ENCODE measurements at regions not wholly inside any gene's neighbourhood (a gene's known extent, or its start where the extent isn't known, plus 50 kb on each side); places are given as distances from the start of the nearest gene placed in this dataset.
"Not testable (repeated sequence)": the region's sequence is repeated elsewhere in the genome, so short reads cannot be mapped to it uniquely, and the experiment has no call there.

GRCh38 chr4:178966644-178967043 is 1524.4 kb upstream of the AGA start:
- no peak for DNase-seq (ENCODE audit: low read depth)

GRCh38 chr4:178970433-178971140 is 1528.3 kb upstream of the AGA start:
- no peak for DNase-seq (ENCODE audit: low read depth)

GRCh38 chr4:178976861-178977260 is 1534.6 kb upstream of the AGA start:
- DNase-seq (ENCODE audit: low read depth) = no peak

DNA sequence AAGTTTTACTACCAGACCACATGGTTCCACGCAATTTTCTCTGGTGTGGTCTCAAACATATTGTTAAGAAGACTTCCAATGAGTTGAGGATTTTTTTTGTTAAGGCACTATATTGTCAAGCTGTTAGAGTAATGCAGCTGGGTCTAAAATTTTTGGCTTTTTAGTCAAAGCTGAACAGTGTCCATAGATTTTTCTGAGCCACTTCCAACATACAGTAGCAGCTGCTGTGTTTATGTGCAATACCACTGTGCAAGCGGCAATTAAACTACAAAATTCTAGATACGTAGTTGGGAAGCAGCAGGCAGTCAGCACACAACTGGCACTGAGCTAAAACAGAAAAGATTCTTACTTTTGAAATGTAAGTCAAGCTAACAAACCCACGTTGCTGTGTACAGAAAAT is 1551.1 kb upstream of the AGA start:
- DNase-seq (ENCODE audit: low read depth) = no peak

GRCh38 chr4:179001918-179002317 is 1559.7 kb upstream of the AGA start:
- DNase-seq (ENCODE audit: low read depth) = no peak

DNA sequence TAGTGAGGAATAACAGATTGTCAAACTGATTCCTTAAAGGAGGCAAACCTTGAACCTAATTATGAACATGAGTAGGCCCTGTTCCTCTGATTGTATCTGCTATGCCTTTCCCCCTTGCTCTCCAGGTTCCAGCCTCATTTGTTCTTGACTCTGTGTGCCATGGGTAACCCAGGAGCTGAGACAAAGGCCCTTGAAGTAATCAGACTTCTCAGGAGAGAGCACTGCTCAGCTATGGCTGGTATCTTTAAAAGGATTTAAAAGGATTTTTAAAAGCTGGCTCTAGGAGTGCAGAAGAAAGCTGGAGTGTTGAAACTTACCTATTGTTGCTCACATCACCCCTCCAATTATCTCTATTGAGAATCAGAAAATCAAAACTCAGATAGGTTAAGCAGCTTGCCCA is 1565.5 kb upstream of the AGA start:
- no peak for DNase-seq (ENCODE audit: low read depth)

DNA sequence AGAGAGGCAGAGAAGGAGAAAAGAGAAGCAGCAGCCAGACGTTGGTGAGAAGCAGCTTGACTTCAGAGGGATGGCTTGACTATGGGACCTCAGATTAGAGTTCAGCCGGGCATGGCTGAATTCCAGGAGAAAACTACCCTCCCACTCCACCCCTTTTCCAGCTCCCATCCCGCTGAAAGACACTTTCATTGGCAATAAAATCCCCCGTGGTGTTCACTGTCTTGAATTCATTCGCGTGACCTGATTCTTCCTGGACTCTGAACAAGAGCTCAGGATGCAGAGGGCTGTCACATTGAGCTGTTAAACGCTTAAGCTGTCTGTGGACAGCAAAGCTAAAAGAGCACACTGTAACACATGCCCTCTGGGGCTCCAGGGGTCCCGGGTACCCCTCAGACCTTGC is 1575.3 kb upstream of the AGA start:
- no peak for DNase-seq (ENCODE audit: low read depth)

DNA sequence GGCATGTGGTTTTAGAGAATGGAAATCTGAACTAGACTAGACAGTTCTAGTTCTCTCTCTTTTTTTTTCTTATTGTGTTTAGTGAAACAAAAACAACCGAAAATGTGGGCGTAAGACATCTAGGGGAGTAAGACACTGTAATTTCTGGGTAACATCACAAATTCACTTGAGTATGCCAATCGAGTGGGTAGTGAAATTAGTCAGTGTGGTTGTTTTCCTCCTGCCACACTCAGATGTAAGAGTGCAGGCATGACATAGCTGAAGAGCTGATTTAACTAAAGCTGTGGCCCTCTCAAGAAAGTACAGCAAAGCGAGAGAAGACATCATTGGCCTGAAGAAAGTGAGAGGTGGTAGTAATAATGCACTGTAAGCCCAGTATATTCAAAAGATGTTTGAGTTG is 1585.3 kb upstream of the AGA start:
- no peak for DNase-seq (ENCODE audit: low read depth)

GRCh38 chr4:179028321-179028720 is 1586.1 kb upstream of the AGA start:
- no peak for DNase-seq (ENCODE audit: low read depth)

GRCh38 chr4:179029683-179030082 is 1587.4 kb upstream of the AGA start:
- DNase-seq (ENCODE audit: low read depth) = no peak

DNA sequence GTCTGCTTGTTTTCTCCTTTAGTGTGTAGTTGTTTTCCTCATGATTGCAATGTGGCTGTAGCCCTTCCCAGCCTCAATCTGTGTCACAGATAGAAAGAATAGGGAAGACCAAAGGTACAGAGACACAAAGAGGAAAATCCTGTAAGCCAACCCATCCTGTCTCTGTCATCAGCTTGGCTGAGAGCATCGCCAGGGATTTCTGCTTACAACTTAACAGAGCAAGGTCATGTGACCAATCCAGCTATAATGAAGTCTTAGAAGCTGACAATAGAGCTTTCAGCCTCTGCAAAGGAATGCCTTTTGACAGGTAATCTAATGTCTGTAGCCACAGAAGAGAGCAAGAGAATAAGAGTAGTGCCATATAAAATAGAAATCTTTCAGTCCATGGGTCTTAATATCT is 1598.0 kb upstream of the AGA start:
- no peak for DNase-seq (ENCODE audit: low read depth)

- no peak for DNase-seq (ENCODE audit: low read depth)
Observed at GRCh38 chr4:179048839-179049453, 1606.7 kb upstream of the AGA start.

GRCh38 chr4:179051206-179051605 is 1609.0 kb upstream of the AGA start:
- DNase-seq (ENCODE audit: low read depth) = no peak

GRCh38 chr4:179059396-179059795 is 1617.2 kb upstream of the AGA start:
- no peak for DNase-seq (ENCODE audit: low read depth)

DNA sequence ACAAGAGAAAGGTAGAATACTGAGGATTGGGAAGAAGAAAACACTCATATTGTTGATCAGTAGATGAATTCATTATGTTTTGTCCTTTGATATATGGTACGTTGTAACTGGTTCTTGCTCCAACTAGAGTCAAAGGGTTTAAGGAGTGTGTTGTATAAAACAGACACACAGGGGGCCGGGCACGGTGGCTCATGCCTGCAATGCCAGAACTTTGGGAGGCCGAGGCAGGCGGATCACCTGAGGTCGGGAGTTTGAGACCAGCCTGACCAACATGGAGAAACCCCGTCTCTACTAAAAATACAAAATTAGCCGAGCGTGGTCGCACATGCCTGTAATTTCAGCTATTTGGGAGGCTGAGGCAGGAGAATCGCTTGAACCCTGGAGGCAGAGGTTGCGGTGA is 1624.0 kb upstream of the AGA start:
- DNase-seq (ENCODE audit: low read depth) = not testable (repeated sequence)

DNA sequence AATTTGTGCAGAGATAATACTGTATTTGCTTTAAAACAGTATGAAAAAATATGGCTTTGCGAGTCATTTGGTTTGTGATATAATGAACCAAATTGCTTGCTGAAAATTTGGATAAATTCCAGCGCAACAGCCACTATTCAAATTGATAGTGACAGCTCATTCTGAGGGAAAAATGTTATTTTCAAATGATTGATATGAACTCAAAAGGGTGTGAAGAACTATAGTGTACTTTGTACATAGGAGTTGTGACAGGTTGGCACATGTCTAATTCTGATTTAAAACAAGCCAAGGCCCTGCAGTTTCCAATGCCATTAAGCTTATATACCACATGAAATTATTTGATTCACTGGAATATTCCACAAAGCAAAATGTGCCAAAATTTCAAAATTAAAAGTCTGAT is 1628.9 kb upstream of the AGA start:
- DNase-seq (ENCODE audit: low read depth) = no peak

- no peak for DNase-seq (ENCODE audit: low read depth)
Observed at GRCh38 chr4:179076865-179077264, 1634.6 kb upstream of the AGA start.

- DNase-seq (ENCODE audit: low read depth) = peak; percentile 6
Observed at GRCh38 chr4:179095585-179096221, 1653.5 kb upstream of the AGA start.

DNA sequence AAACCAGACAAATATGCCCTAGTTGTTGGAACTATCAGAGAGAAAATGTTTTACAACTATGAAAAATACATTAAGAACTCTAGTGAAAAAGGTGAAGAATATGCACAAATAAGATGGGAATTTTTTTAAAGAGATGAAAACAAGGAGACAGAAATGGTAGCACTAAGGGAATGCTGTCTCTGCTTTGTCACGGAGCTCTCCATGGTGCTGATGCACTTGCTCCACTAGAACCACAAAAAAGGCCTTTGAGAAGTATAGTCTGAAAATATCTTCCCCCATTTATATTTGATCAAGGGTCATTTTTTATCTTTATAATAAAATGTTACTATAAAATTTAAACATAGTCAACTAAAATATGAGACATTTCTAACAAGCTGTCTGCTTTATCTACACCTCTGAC is 1655.5 kb upstream of the AGA start:
- DNase-seq (ENCODE audit: low read depth) = peak; percentile 2

DNA sequence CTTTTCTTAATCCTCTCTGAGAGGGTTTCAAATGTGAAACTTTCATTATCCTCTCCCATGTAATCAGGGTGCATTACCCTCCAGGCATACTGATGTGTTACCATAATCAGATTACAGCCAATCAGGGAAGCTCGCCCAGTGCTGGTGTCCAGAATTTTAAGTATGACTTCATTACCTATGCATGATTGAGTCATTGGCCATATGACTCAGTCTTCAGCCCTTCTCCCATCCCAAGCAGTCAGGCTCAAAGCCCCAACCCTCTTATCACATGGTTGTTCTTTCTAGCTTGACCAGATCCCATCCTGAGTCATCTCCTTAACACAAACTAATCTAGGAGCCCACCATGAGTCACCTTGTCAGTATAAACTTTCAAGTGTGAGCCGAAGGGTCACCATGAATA is 1668.1 kb upstream of the AGA start:
- DNase-seq (ENCODE audit: low read depth) = peak; percentile 73

- DNase-seq (ENCODE audit: low read depth) = peak; percentile 0
Observed at GRCh38 chr4:179110816-179111215, 1668.6 kb upstream of the AGA start.

DNA sequence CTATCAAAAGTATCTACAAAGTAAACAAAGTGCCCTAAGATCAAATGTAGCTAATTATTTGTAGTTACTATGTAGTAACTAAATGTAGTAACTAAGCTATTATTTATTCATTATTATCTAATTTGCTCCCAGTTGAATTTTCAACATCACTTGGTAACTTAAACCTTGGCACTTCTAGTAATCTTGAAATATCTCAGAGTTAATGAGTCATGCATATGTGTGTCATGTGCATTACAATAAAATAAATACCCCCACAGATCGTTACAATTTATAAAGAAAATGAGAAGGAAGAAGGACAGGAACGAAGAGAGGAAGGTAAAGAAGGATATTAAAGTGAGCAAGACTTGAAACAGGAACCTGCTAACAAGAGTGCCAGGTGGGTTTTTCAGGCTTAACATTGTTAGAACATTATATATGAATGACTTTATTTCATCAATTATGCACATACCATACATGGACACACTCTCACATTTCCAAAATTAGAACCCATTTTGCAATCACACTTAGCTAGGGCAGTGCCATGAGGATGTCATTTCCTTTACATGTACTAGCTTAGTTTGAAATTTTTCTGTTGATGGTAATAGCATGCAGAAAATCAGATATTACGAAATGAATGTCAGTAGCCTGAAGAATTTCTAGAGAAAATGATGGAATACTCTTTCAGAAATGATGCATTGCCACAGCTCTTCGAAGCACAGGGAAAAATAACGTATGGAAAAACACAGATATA is 1670.4 kb upstream of the AGA start:
- no peak for DNase-seq (ENCODE audit: low read depth)

GRCh38 chr4:179114615-179115014 is 1672.4 kb upstream of the AGA start:
- DNase-seq (ENCODE audit: low read depth) = no peak

Data from RPMI7951 (cell line).